Ishikawa (cell line): ENCODE measurements at regions not wholly inside any gene's neighbourhood (a gene's known extent, or its start where the extent isn't known, plus 50 kb on each side); places are given as distances from the start of the nearest gene placed in this dataset.

ENCODE experiments used
- CEBPB ChIP-seq: IDR thresholded peaks from 2 replicates; pipeline ENCODE4 v1.6.1; 2012
- CREB1 ChIP-seq: IDR thresholded peaks from 2 replicates; pipeline ENCODE4 v1.6.1; 2012; ENCODE audit warnings: low read depth
- EGR1 ChIP-seq: IDR thresholded peaks from 2 replicates; pipeline ENCODE4 v1.6.1; 2012
- EP300 ChIP-seq: IDR thresholded peaks from 2 replicates; pipeline ENCODE4 v1.6.1; 2012; ENCODE audit warnings: borderline replicate concordance
- FOXM1 ChIP-seq: IDR thresholded peaks from 2 replicates; pipeline ENCODE4 v1.6.1; 2012; ENCODE audit warnings: low read depth, borderline replicate concordance
- NFIC ChIP-seq: IDR thresholded peaks from 2 replicates; pipeline ENCODE4 v1.6.1; 2012
- RAD21 ChIP-seq: IDR thresholded peaks from 2 replicates; pipeline ENCODE4 v1.6.1; 2012; ENCODE audit warnings: low read depth
- TAF1 ChIP-seq: IDR thresholded peaks from 2 replicates; pipeline ENCODE4 v1.6.1; 2012; ENCODE audit warnings: low read depth, mild to moderate bottlenecking
- TCF12 ChIP-seq: IDR thresholded peaks from 2 replicates; pipeline ENCODE4 v1.6.1; 2012; ENCODE audit warnings: low read depth
- TEAD4 ChIP-seq: IDR thresholded peaks from 2 replicates; pipeline ENCODE4 v1.6.1; 2012
- YY1 ChIP-seq: IDR thresholded peaks from 2 replicates; pipeline ENCODE4 v1.6.1; 2012; ENCODE audit warnings: low read depth
- ZBTB7A ChIP-seq: IDR thresholded peaks from 2 replicates; pipeline ENCODE4 v1.6.1; 2012; ENCODE audit warnings: low read depth
- TF ChIP-seq, protein P1 (sequence below): IDR thresholded peaks from 2 replicates; pipeline ENCODE4 v1.6.1; 2012
- TF ChIP-seq, protein P2 (sequence below): IDR thresholded peaks from 2 replicates; pipeline ENCODE4 v1.6.1; 2012; ENCODE audit warnings: low read depth, mild to moderate bottlenecking
- TF ChIP-seq, protein P3 (sequence below): IDR thresholded peaks from 2 replicates; pipeline ENCODE4 v1.6.1; 2012

DNA sequence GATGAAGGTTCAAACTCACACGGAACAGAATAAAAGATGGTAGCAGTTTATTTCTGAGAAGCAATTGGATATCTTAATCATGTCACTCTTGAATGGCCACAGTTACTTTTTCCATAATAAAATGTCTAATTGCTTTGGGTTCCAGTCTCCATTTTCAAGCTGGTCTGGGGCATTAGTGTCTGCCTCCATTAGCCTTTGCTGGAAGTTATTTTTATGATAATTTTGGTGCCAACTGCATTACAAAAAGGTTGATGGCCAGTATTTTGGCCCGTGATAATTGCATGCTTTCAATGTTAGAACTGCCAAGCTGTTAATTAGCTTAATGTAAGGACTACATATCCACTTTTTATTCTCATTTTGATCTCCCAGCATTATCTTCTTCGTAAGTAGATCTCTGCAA is 165.9 kb downstream of the SMC2 start:
- TF ChIP-seq YY1 (no peak), EGR1 (no peak), EP300 (no peak), ZBTB7A (no peak), NFIC (no peak), FOXM1 (no peak)

DNA sequence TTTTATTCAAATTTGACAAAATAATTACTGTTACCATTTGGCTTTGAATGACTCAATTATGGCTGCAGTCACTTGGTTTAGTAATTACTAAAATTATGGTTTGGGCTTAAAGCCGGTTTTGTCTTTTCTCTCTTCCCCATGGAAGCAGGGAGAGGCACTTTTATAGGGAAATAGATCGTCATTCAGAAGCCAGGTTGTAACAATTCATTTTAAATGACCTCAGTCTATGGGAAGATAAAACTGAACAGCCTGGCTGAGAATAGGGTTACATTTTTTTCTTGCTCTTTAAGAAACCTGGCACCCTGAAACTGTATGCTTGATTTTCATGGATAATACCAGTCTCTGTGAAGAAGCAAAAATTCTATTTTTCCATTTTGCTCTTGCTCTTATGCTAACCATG is 169.8 kb downstream of the SMC2 start:
- no peak for TF ChIP-seq CEBPB
- TF ChIP-seq TAF1, result no peak

DNA sequence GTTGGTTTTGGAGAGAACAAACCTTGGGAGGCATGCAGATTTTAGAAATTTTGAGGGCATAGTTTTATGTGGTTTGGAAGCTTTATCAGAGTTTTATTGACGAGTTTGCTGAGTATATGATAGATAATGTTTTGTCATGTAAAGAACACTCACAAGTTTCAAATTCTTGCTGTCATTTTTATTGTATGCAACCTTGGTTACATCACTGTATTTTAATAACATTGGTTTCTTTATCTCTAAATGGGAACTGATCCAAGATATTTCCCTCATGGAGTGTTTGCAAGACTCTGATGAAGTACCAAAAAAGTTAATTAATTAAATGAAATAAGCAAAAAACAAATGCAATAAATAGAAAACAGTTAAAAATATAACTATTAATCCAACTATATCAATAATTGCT is 170.3 kb downstream of the SMC2 start:
- TF ChIP-seq, protein P1, sequence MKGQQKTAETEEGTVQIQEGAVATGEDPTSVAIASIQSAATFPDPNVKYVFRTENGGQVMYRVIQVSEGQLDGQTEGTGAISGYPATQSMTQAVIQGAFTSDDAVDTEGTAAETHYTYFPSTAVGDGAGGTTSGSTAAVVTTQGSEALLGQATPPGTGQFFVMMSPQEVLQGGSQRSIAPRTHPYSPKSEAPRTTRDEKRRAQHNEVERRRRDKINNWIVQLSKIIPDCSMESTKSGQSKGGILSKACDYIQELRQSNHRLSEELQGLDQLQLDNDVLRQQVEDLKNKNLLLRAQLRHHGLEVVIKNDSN, result no peak
- TF ChIP-seq NFIC (no peak), CREB1 (no peak), CEBPB (no peak), YY1 (no peak), TEAD4 (no peak), TAF1 (no peak), TCF12 (no peak), EGR1 (no peak), RAD21 (no peak)
- TF ChIP-seq, protein P2, sequence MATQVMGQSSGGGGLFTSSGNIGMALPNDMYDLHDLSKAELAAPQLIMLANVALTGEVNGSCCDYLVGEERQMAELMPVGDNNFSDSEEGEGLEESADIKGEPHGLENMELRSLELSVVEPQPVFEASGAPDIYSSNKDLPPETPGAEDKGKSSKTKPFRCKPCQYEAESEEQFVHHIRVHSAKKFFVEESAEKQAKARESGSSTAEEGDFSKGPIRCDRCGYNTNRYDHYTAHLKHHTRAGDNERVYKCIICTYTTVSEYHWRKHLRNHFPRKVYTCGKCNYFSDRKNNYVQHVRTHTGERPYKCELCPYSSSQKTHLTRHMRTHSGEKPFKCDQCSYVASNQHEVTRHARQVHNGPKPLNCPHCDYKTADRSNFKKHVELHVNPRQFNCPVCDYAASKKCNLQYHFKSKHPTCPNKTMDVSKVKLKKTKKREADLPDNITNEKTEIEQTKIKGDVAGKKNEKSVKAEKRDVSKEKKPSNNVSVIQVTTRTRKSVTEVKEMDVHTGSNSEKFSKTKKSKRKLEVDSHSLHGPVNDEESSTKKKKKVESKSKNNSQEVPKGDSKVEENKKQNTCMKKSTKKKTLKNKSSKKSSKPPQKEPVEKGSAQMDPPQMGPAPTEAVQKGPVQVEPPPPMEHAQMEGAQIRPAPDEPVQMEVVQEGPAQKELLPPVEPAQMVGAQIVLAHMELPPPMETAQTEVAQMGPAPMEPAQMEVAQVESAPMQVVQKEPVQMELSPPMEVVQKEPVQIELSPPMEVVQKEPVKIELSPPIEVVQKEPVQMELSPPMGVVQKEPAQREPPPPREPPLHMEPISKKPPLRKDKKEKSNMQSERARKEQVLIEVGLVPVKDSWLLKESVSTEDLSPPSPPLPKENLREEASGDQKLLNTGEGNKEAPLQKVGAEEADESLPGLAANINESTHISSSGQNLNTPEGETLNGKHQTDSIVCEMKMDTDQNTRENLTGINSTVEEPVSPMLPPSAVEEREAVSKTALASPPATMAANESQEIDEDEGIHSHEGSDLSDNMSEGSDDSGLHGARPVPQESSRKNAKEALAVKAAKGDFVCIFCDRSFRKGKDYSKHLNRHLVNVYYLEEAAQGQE, result no peak
- TF ChIP-seq, protein P3, sequence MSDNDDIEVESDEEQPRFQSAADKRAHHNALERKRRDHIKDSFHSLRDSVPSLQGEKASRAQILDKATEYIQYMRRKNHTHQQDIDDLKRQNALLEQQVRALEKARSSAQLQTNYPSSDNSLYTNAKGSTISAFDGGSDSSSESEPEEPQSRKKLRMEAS, result no peak

DNA sequence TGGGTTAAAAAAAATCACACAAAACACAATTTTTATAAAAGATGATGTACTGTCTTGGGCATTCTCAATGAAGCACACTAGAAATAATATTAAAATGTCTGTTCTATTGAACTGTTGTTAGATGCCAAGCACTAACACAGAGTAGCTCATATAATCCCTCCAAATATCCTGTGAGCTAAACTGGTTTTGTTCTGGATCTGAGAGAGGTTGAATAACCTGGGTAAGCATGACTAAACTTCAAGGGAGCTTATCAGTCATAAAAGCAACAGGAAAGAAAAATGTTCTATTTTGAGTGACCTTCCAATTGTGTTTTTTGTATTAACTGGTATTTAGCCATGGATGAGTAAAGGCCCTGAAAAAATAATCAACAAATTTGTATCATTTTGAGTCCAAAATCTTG is 175.3 kb downstream of the SMC2 start:
- no peak for TF ChIP-seq NFIC
- TF ChIP-seq EP300, result no peak
- TF ChIP-seq ZBTB7A, result no peak
- TF ChIP-seq CREB1, result no peak
- TF ChIP-seq EGR1, result no peak
- TF ChIP-seq, protein P2, result no peak
- TF ChIP-seq YY1, result no peak
- TF ChIP-seq, protein P3, result no peak
- TF ChIP-seq CEBPB, result no peak
- TF ChIP-seq, protein P1, result no peak

DNA sequence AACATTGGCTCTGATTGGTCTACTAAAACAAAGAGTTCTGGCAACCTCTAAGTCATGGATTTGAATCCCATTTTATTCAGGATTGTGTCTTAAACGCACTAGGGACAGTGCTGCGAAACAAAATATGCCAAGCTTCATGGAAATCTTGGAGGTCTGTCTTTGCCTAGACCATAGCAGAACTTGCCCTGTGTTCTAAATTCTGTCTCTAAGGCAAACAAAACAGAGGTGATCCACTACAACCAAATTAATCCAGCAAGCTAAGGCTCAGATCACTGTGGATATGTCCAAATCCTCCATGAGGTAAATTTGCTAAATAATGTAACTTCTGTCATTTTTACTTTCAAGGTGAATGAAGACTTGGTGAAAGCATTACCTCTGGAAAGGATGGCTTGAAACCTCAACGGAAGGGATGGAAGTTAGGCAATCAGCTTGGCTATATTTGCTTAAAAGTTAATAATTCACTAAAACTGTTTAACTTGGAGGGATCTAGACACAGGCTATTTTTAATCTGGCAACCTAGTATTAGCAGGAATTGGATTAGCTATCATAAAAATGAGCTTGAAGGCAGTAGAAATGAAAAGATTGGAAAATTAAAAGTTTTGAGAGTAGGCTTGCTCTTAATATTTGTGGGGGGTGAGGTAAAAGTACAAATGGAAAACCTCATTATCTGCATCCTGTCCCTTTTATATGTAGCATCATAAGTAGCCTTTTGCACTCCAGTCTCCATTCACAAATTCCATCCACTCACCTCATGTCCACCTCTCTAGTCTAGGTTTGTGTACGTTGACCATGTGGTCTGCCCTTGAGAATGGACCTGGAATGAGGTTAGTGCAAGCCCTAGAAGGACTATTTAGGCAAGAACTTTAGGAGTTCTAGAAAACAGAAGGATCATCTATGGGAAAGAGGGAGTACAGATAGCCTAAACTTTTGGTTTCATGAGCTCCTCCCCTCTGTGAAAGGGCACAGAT is 176.2 kb downstream of the SMC2 start:
- TF ChIP-seq TCF12 (no peak), FOXM1 (no peak), CREB1 (no peak)
- TF ChIP-seq, protein P2, result no peak
